Embryonic facial prominence (tissue), 1 donor: ENCODE measurements at regions not wholly inside any gene's neighbourhood (a gene's known extent, or its start where the extent isn't known, plus 50 kb on each side); places are given as distances from the start of the nearest gene placed in this dataset.
"Not testable (repeated sequence)": the region's sequence is repeated elsewhere in the genome, so short reads cannot be mapped to it uniquely, and the experiment has no call there.

ENCODE experiments used
- DNase-seq: peaks from one replicate; pipeline ENCODE4 v3.0.0-alpha.2; 2016; ENCODE audit errors: extremely low spot score

GRCh38 chr6:126807876-126808275 lies 310.6 kb upstream of the RSPO3 start:
- DNase-seq, result no peak

DNA sequence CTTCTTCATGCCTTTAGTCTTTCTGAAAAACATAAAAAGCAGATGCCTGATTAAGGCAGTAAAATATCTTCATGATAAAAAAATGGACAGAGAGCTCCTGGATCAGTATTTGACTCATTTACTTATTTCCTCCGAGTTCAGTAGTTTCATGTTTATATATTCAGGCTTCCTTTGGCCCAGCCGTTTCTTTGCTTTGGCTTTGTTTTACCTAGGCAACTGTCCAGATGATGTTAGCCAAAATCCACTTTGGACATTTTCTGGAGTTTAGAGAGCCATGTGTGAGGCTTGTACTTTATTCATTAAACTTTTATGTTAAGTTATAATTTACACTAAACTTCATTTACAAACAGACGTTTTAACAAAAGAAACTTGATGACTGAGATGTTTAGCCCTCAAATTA lies 307.1 kb upstream of the RSPO3 start:
- no peak for DNase-seq

DNA sequence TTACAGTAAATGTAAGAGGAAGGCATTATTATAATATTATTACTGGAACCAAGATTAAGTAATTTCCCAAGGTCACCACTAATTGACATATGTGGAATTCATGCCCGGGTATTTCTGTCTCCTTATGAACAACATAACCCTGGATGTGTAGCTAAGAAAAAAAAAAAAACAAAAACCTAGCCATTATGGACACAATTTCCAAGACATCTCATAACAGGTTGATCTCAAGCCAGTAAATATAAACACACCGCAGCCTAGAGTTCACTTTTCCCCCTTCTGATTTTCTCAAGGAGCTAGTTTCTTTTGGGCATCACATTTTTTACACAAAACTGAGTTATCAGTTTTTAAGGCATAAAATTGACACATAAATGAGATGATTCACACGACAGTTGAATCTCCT lies 306.5 kb upstream of the RSPO3 start:
- no peak for DNase-seq

DNA sequence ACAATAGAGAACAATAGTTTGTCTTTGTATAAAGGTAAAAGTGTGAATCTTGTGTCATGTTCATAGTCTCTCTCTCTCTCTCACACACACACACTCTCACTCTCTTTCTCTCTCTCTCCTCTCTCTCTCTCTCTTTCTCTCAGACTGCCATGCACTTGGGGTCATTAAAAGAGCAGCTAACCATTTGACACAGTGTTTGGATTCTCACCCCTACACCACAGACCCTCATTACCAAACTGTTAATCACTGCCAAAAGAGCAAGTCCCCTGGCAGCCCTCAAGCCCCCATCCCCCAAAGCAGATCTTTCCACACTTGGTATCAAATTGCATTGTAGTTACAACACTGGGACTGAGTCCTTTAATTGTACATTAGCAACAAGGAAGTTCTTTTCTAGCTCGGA lies 305.8 kb upstream of the RSPO3 start:
- DNase-seq, result no peak

DNA sequence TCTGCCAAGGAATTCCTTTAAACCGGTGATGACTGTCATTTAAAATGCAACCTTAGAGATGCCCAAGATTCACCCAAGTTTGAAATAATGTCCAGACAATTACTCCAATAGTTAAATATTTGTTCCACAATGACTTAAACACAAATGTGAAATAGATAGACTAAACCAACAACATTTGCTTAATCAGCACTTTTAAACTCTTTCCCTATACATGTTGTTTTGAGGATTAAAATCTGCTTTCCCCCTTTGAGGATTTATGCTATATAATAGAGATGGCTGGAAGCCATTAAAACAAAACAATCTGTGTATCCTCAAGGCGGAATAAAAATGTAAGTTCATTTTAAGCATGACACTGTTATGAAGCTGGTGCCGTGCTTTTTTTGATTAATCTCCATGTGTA lies 297.8 kb upstream of the RSPO3 start:
- DNase-seq, result no peak

DNA sequence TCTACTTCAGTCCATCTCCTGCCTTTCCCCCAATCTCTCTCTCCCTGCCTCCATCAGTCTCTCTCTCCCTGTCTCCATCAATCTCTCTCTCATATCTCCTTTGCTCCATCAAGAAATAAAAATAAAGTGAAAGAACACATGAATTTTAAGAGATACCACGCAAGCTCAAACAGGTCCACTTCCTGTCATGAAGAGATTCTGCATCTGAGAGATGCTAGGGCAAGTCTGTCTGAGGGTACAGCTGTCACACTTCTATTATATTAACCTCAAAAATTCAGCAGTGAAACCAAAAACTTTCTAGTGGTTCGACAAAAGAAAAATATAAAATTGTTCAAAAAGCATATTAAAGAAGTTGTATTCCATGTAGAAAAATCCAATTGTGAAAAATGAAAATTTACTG lies 296.8 kb upstream of the RSPO3 start:
- no peak for DNase-seq

DNA sequence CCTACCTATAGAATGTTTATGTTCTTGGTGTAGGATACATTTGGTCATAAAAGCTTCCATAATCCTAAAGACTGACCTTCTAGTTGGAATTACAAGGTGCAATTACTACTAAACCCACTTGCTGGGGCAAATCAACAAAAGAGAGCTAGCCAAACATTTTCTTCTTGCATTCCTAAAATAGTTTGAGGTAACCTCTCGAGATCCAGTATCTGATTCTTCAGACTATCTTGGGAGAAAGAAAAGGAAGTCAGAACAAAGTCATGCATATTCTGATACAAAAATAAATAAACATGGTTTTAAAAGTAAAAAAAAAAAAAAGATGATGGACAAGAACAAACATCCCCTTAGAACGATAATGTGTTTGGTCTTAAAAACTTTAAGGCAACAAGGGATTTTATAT lies 294.2 kb upstream of the RSPO3 start:
- no peak for DNase-seq

DNA sequence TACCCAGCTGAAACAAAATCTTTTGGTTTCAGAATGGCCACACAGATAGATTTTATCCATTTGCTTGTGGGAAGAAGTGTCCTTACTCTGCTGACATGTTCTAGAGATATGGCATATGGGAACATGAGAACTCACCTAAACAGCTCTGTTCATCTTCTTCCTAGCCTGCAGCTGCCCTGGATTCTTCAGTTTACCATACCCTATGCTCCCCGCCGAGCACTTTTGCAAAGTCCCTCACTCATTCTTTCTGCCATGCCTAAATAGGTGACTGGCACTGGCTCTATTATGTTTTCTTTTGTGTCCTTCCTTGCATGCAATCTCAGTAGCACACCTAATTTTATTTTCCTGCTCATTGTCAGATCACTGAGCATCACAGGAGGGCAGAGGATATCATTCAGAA lies 293.7 kb upstream of the RSPO3 start:
- DNase-seq, result no peak

DNA sequence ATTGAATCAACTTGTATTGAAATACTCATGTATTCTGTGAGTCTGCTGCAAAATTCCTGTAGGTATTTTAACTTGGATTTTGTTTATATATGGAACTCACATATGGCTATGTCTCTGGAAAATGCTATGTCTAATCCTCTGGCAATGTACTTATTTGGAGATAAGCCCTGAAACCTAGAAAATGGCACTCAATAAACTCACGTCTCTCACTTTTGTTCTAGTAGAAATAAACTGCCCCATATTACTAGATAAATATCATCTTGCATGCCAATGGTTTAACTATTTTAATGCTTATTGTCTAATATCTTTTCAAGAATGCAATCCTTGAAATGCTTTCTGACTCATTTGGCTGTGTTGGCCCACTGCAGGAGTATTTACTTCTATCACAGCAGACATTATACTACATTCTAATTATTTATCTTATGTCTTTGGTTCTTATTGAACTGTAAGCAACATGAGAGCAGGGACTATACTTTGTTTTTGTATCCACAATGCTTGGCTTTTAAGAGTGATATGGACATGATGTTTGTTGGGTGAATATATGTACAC lies 292.2 kb upstream of the RSPO3 start:
- no peak for DNase-seq

- no peak for DNase-seq
Observed at GRCh38 chr6:126831461-126831860, 287.0 kb upstream of the RSPO3 start.

GRCh38 chr6:126842769-126843168 lies 275.7 kb upstream of the RSPO3 start:
- DNase-seq, result no peak

- DNase-seq, result no peak
Observed at GRCh38 chr6:126848119-126848518, 270.4 kb upstream of the RSPO3 start.

DNA sequence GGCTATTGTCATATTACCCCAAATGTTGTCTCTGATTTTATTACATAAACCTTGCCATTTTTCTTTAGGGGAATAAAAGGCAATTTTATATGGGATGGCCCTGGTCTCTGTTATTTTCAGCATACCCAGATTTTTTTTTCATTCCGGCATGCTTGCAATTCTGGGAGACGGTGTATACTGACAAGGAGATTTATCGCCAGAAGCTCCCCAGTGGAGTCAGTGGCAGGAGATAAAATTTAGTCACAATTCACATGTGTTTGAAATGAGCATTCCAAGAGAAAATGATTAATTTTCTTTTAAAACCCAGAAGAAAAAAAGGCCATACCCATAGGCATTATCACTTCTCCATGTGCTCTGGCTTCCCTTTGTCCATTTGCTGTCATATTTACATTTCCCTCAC lies 250.8 kb upstream of the RSPO3 start:
- DNase-seq, result no peak

DNA sequence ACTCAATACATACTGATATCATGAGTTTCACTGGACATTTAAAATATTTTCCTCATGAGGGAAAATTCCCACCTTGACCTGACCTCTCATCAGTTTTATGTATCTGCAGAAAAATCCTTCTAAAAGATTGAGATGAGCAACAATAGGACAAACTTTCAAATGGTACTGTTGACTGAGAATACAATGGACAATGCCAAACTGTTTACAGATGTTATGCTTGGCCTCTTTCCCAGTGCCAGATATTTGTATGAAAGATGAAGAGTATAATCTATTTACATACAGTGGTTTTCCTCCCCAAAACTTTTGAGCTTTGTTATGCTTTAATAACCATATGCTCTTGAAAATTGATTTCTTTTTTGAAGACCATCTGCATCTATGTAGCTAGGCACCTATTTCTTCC lies 245.1 kb upstream of the RSPO3 start:
- no peak for DNase-seq

DNA sequence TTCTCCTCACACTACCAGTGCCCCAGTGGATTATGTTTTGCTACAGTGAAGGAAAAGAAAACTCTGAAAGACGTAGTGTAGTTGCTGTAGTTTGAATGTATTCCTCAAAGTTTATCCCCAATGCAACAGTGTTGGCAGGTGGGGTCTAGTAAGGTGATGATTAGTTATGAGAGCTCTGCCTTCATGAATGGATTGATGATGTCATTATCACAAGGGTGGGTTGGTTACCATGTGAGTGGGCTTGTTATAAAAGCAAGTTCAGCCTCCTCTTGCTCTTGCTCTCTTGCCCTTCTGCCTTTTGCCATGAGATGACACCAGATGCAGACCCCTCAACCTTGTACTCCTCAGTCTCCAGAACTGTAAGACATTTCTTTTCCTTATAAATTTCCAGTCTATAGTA lies 244.7 kb upstream of the RSPO3 start:
- DNase-seq, result no peak

- no peak for DNase-seq
Observed at GRCh38 chr6:126876446-126876845, 242.0 kb upstream of the RSPO3 start.

GRCh38 chr6:126880964-126881363 lies 237.5 kb upstream of the RSPO3 start:
- no peak for DNase-seq

DNA sequence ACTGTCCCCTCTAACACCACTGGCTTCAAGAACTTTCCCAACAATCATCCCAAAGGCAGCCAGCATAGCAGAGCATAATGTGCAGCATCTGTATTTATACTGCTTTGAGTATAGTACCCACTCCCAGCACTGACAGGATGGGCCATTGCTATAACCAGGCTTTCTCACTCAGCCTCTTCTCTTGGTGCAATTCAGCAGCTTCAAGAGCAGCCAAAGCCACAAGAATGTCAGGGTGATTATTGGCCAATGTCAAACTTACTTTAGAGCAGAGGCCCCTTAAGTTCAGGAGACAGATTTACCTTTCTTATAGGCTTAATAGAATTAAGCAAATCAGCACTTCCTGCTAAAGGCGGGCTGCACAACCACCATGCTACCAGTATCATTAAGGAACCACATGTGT lies 232.4 kb upstream of the RSPO3 start:
- no peak for DNase-seq

DNA sequence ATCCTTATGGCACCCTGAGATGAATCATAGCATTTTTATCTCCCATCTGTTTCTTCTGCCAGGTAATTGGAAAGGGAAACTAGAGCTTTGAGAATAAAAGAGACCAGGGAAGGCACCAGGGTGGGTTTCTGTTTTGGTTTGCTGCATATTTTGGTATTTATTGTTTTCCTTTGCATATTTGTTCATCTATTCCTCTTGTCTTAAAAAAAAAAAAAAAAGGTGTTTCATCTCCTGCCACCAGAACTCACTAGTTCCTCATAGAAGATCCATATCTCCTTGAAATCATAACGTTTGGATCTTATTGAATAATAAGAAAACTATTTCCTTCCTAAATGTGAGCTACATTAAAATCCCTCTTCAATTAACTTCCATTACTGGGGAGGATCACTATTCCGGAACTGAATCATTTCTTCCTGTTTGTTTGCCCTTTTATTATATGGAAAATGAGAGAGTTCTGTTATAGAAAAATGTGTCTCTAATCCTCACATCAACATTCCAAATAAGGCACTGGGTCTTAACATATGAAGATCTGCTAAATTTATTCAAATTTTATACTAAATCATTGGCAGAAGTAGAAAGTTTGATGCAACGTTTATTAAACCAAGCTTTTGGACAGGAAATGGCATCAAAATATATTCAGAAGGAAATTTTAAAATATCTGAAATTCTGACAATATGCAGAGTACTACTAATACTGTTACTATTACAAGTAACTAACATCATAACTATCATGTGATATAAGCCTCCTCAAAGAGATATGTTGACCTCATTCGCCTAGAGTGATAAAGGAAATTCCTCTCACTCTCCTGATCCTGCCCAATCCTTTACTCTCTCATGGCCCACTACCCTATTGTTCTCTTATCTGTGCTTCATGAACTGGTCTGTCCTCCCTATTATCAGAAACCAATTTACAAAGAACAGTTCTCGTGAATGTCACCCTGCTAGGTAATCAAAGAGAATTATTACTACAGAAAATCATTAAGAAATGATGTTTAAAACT lies 229.4 kb upstream of the RSPO3 start:
- DNase-seq, result no peak

DNA sequence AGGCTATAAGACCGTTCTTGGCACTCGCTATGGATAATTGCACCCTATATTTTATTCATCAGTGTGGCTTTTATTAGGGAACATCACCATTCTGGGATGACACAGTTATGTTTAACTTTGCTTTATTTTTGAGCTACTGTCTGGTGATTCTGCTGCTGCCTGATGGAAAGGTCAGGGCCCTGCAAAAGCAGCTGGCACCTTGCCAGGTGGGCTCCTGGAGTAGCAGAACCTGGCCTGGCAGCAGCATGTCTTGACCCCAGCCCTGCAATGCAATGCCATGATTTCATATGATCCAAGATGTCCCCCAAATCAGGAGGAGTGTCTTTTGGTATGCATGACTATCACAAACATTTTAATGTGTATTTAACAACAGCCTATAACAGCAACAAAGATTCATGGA lies 228.4 kb upstream of the RSPO3 start:
- no peak for DNase-seq

GRCh38 chr6:126891158-126891557 lies 227.3 kb upstream of the RSPO3 start:
- no peak for DNase-seq

- DNase-seq, result not testable (repeated sequence)
Observed at GRCh38 chr6:126892869-126893268, 225.6 kb upstream of the RSPO3 start.

DNA sequence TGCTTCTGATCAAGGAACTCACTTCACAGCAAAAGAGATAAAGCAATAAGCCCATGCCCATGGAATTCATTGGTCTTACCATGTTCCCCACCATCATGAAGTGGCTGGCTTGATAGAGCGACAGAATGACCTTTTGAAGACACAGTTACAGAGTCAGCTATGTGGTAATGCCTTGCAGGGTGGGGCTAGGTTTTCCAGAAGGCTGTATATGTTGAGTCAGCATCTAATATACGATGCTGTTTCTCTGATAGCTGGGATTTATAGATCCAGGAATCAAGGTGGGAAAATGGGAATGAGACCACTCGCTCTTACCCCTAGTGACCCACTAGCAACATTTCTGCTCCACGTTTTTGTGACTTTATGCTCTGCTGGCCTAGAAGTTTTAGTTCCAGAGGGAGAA lies 220.7 kb upstream of the RSPO3 start:
- DNase-seq, result no peak
